B cell (primary cell): ENCODE measurements at regions not wholly inside any gene's neighbourhood (a gene's known extent, or its start where the extent isn't known, plus 50 kb on each side); places are given as distances from the start of the nearest gene placed in this dataset.

Experiments
- CTCF ChIP-seq: fragments of 200-600 bp; IDR thresholded peaks from one replicate; pipeline ENCODE4 v1.8.0; 2022; ENCODE audit warnings: antibody characterized with exemption, mild to moderate bottlenecking
- EZH2 ChIP-seq: IDR thresholded peaks from 2 replicates; pipeline ENCODE4 v1.6.1; 2012; ENCODE audit warnings: borderline replicate concordance, low read depth, mild to moderate bottlenecking, moderate library complexity, low read length; ENCODE audit not compliant: insufficient read depth, poor library complexity, severe bottlenecking

DNA sequence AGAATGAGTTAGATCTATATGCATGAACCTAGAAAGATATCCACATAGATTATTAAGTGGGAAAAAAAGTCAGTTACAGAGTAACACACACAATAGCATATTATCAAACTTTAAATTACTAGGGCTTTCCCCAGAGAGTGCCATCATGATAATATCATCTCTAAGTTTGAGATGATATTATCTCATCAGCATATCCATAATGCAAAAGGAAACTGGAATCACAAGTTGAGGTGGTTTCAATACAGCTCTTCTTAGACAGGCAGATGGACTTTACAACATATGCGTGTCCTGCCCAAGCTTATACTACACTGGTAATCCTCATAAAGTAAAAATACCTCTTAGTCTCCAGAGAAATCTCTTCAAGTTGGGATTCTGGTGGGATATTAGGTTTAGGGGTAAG, 236.2 kb upstream of the SERP2 start:
- no peak for TF ChIP-seq CTCF
- TF ChIP-seq EZH2, result no peak
